ENCODE measurements at regions not wholly inside any gene's neighbourhood (a gene's known extent, or its start where the extent isn't known, plus 50 kb on each side); places are given as distances from the start of the nearest gene placed in this dataset.
"Not testable (repeated sequence)": the region's sequence is repeated elsewhere in the genome, so short reads cannot be mapped to it uniquely, and the experiment has no call there.

DNA sequence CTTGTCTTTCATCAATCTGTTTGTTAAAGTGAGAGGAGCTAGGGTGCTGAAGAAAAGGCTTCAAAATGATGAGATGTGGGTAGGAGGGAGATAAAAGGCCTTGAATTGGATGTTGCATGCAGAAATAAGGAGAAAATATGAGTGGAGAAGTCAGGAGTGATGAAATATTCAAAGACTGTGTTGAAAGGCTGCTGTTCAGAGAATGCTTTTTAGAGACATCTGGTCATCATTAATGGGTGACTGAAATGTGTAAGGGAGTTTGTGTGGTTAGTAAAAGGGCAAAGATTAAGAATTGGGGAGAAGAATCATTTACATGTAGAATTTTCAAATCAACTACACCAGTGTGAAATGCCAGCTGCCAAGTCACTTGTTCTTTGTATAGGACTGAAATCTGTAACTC, 383.9 kb downstream of the MAT2B start:
- no peak for DNase-seq

DNA sequence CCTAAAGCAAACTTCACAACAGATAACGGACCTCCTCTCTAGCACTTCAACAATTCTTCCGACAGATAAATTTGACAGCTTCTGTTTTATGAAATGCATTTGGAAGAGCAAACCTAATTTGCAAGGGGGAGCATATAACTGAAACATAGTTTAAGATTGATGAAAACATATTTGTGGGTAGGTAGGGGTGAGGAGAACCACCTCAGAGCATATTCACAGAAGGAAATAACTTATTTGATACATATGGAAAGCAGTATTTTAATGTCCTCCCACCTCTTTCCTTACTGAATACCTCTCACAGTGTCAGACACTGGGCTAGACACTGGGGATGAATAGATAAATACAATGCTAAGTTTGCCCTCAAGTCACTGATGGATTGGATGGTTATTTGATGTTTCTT, 384.8 kb downstream of the MAT2B start:
- no peak for DNase-seq

- DNase-seq: no peak
These were observed 387.9 kb downstream of the MAT2B start for GRCh38 chr5:163893281-163893680.

DNA sequence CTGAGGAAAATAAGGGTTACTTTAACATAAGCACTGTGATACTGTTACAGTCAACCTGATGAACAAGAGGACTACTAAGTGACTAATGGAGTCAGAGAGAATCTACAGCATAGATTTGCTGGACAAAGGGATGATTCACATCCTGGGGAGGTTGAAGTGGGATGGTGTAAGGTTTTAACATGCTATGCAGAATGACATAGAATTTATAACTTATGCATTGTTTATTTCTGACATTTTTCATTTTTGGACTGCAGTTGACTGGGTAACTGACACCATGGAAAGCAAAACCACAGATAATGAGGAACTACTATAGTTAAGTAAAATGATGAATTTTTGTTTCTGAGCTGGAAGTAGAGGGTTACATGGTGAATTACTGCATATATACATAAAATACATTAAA, 389.2 kb downstream of the MAT2B start:
- DNase-seq: no peak

- DNase-seq: no peak
These were observed 393.5 kb downstream of the MAT2B start for GRCh38 chr5:163898873-163899272.

GRCh38 chr5:163907783-163908182, 402.4 kb downstream of the MAT2B start:
- not testable (repeated sequence) for DNase-seq

GRCh38 chr5:163908253-163908652, 402.8 kb downstream of the MAT2B start:
- DNase-seq: no peak

GRCh38 chr5:163910226-163910625, 404.8 kb downstream of the MAT2B start:
- no peak for DNase-seq

- DNase-seq: no peak
These were observed 406.6 kb downstream of the MAT2B start for GRCh38 chr5:163912046-163912445.

- no peak for DNase-seq
These were observed 408.1 kb downstream of the MAT2B start for GRCh38 chr5:163913548-163913947.

DNA sequence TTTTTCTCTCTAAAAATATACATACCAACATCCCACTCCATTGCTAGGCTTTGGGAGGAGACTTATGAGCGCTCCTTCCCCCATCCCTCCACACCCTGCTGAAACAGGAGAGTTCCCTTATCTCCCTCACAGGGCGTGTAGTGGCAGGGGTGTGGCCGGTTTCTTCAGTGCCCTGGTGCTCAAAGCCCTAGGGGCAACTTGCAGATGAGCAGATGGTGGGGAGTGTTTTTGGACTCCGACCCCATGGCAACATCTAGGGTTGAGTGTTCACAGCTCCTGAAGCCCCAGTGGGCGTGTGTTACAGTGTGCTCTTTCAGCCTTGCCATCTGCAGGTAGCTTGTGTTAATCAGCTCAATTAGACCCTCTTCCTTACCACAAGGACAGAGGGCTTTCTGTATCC, 409.5 kb downstream of the MAT2B start:
- no peak for DNase-seq

DNA sequence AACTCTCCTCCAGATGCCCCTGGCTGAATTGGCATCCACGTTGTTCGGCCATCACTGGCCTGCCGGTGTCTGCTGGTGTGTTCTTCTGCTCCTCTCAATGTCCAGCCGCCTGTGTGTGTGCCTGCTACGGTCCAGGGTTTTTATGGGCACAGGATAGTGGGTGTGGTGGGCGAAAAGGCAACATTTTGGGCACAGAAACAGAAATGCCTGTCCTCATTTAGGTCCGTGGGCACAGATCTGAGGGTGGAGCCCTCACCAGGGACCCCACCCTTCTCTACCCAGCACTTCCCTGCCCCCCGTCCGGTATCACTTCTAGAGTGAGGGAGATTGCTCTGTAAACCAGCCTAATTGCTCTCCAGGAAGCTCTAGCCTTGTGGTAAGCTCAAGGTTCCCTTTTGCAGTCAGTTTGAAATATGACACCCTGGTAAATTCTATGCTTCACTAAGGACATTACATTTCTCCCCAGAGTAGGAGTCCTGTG, 410.1 kb downstream of the MAT2B start:
- no peak for DNase-seq

DNA sequence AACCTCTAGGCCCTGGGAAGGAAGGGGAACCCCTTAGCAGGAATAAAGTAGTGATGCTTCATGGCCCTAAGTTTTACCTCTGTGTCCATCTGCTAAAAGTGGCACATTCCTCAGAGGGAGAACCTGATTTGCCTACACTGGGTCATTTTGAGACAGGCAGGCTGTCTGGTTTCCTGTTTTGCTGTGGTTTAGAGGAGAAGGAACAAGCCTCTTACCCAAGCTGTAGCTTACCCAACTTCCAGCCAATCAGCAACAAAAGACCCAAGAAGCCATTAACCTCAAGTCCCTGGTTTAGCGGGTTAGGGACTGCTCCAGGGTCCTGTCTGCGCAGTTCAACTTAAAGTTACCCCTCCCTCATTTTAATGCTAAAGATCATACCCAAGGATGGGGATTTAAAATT, 411.0 kb downstream of the MAT2B start:
- DNase-seq: no peak

GRCh38 chr5:163916861-163917260, 411.4 kb downstream of the MAT2B start:
- no peak for DNase-seq

DNA sequence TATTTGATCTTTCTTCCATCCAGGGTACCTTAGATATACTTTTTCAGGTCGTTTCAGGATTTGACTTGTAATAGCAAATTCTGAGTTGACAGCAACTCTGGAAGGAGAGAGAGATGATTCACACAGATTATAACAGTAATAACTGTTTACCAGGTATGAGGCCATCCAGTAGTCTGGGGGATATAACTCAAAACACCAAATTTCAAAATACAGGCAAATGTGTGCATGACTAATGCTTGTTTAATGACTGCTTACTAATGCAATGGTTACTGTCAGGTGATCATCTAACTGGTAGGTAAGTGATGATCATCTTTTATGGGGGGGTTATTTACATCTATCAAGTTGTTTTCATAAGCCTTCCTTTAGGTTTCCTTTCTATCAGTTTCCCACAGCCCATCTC, 412.3 kb downstream of the MAT2B start:
- no peak for DNase-seq

DNA sequence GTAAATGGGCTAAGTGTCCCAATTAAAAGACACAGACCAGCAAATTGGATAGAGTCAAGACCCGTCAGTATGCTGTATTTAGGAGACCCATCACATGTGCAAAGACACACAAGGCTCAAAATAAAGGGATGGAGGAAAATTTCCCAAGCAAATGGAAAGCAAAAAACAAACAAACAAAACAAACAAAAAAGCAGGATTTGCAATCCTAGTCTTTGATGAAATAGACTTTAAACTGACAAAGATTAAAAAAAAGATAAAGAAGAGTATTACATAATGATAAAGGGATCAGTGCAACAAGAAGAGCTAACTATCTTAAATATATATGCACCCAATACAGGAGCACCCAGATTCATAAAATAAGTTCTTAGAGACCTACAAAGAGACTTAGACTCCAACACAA, 429.6 kb downstream of the MAT2B start:
- DNase-seq: not testable (repeated sequence)

DNA sequence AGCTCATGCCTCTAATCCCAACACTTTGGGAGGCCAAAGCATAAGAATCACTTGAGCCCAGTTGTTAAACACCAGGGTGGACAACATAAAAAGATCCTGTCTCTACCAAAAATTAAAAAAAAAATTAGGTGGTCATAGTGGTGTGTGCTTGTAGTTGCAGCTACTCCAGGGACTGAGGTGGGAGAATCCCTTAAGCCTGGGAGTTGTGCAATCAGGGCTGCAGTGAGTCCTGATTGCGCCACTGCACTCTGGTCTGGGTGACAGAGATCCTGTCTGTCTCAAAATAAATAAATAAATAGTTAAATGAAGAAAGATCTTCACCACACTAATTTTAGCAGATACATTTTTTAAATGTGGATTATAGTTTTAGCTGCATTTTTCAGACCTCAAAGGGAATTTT, 433.2 kb downstream of the MAT2B start:
- no peak for DNase-seq

- no peak for DNase-seq
These were observed 435.7 kb downstream of the MAT2B start for GRCh38 chr5:163941079-163941478.

GRCh38 chr5:163943546-163943945, 438.1 kb downstream of the MAT2B start:
- DNase-seq: no peak

DNA sequence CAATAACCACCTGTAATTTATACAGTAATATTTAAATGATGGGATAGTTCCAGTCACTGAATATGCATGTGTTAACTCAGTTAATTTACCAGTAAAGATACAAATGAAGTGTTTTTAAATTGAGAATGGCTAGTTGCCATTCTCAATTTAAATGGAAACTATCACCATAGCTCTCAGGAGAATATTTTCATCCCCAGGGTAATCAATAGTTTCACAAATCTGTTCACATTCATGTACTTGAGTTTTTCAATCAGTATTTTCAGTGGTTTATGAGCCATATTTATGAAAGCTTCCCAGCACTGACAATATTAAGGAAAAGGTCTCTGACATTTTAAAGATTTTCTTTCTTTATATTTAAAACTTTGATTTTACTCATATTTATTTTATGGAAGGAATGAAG, 439.3 kb downstream of the MAT2B start:
- no peak for DNase-seq

DNA sequence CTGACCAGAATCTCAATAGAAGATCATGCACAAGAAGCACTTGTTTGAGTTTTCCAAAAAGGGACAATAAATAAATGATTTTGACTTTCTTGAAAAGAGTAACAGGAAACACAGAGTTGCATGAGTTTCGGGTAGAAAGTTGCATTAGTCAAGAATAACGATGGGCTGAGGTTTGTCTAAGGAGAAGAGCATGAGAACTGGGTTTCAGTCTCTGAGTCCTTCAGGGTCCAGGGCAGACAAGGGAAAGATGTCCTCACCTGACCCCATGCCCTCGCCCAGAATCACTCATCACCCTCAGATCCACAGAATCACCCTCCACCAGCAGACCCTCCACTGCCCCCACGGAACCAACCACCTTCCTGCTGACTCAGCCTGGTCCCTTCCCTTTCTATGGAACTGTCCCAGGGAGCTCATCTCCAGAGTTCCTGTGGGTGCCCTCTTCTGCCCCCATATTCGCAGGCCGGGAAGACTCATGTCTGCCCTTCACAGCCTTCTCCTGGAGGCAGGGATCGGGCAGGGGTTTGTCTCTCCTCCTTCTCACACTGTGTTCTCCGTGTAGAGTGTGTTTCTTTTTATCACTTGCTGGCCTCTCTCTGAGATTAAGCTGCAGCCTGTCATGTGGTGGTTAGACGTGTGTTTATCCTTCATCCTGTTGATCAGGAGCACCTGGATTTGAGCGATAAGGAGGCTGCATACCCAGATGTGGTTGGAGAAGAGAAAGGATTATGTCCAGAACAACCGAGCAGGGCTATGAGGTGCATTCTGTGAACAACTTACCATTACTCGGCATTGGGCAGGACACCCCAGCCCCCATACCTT, 442.6 kb downstream of the MAT2B start:
- DNase-seq: no peak

DNA sequence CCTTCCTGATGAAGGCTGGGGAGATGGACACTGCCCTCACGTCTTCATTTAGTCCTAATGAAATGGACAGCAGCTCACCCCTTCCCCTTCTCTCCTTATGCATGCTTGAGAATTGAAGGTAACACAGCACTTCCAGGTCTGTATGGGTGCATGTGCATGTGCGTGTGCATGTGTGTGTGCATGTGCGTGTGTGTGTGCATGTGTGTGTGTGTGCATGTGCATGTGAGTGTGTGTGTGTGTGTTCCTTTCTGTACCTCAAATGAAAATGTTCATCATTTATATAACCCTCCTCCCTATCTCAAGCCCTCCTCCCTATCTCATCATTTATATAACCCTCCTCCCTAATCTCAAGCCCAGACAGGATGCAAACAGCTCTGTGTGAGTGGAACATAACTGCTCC, 444.8 kb downstream of the MAT2B start:
- DNase-seq: no peak

DNA sequence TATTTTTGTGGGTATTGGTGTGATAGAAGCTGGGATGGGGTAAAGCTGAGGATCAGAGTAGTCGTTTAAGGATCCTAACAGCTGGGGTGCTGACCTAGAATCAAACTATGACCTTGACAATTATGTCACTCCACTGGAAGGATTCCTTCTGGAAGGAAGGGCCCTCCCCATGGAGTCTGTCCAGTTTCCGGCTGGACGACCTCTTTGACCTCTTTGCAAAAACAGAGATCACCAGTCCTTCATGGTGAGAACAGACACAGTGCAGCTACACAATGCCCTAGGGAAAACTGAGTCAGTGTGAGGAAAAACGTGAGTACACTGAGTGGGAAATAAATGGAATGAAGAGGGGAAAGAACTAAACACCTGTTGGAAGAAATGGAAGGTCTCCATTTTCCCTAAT, 445.6 kb downstream of the MAT2B start:
- DNase-seq: no peak

GRCh38 chr5:163953901-163954300, 448.5 kb downstream of the MAT2B start:
- no peak for DNase-seq

DNA sequence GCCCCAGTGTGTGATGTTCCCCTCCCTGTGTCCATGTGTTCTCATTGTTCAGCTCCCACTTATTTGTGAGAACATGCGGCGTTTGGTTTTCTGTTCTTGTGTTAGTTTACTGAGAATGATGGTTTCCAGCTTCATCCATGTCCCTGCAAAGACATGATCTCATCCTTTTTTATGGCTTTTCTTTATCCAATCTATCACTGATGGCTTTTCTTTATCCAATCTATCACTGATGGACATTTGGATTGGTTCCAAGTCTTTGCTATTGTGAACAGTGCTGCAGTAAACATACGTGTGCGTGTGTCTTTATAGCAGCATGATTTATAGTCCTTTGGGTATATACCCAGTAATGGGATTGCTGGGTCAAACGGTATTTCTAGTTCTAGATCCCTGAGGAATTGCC, 455.8 kb downstream of the MAT2B start:
- DNase-seq: not testable (repeated sequence)

All from activated CD4-positive, alpha-beta T cell treated with anti-CD3 and anti-CD28 coated beads for 1 hour (primary cell).